GM18517 (cell line): ENCODE measurements at regions not wholly inside any gene's neighbourhood (a gene's known extent, or its start where the extent isn't known, plus 50 kb on each side); places are given as distances from the start of the nearest gene placed in this dataset.

Source experiments
- ATAC-seq: cut with Tn5 transposase; IDR thresholded peaks from one replicate; pipeline ENCODE4 v1.9.1; 2021; ENCODE audit warnings: mild to moderate bottlenecking, moderate library complexity; ENCODE audit not compliant: unreplicated experiment

- ATAC-seq: no peak
These were observed 152.3 kb upstream of the ZNF516 start for GRCh38 chr18:76647322-76647721.

- no peak for ATAC-seq
These were observed 149.5 kb upstream of the ZNF516 start for GRCh38 chr18:76644580-76644979.

- no peak for ATAC-seq
These were observed 149.0 kb upstream of the ZNF516 start for GRCh38 chr18:76643996-76644395.

- no peak for ATAC-seq
These were observed 148.2 kb upstream of the ZNF516 start for GRCh38 chr18:76643199-76643598.

- ATAC-seq: no peak
These were observed 145.4 kb upstream of the ZNF516 start for GRCh38 chr18:76640438-76640837.

- no peak for ATAC-seq
These were observed 139.5 kb upstream of the ZNF516 start for GRCh38 chr18:76634564-76634963.

- no peak for ATAC-seq
These were observed 138.7 kb upstream of the ZNF516 start for GRCh38 chr18:76633588-76634269.

GRCh38 chr18:76627444-76627843 is 132.4 kb upstream of the ZNF516 start:
- no peak for ATAC-seq

- ATAC-seq: no peak
These were observed 131.9 kb upstream of the ZNF516 start for GRCh38 chr18:76626991-76627390.

- no peak for ATAC-seq
These were observed 127.6 kb upstream of the ZNF516 start for GRCh38 chr18:76622651-76623050.

GRCh38 chr18:76621782-76622495 is 126.9 kb upstream of the ZNF516 start:
- no peak for ATAC-seq

GRCh38 chr18:76621226-76621625 is 126.2 kb upstream of the ZNF516 start:
- ATAC-seq: no peak

GRCh38 chr18:76620321-76621170 is 125.5 kb upstream of the ZNF516 start:
- peak; percentile 70 for ATAC-seq

- no peak for ATAC-seq
These were observed 124.7 kb upstream of the ZNF516 start for GRCh38 chr18:76619621-76620315.

- no peak for ATAC-seq
These were observed 124.2 kb upstream of the ZNF516 start for GRCh38 chr18:76619261-76619620.

- ATAC-seq: no peak
These were observed 123.7 kb upstream of the ZNF516 start for GRCh38 chr18:76618721-76619120.

GRCh38 chr18:76616373-76616772 is 121.3 kb upstream of the ZNF516 start:
- ATAC-seq: no peak

- no peak for ATAC-seq
These were observed 120.2 kb upstream of the ZNF516 start for GRCh38 chr18:76615065-76615733.

GRCh38 chr18:76613755-76614120 is 118.7 kb upstream of the ZNF516 start:
- no peak for ATAC-seq

- no peak for ATAC-seq
These were observed 118.2 kb upstream of the ZNF516 start for GRCh38 chr18:76613053-76613754.
